HG02970 (cell line): ENCODE measurements at regions not wholly inside any gene's neighbourhood (a gene's known extent, or its start where the extent isn't known, plus 50 kb on each side); places are given as distances from the start of the nearest gene placed in this dataset.
"Not testable (repeated sequence)": the region's sequence is repeated elsewhere in the genome, so short reads cannot be mapped to it uniquely, and the experiment has no call there.

Experiments used
- ATAC-seq: cut with Tn5 transposase; IDR thresholded peaks from one replicate; pipeline ENCODE4 v1.9.1; 2021; ENCODE audit warnings: mild to moderate bottlenecking, moderate library complexity, moderate number of reproducible peaks; ENCODE audit not compliant: unreplicated experiment, low FRiP score

DNA sequence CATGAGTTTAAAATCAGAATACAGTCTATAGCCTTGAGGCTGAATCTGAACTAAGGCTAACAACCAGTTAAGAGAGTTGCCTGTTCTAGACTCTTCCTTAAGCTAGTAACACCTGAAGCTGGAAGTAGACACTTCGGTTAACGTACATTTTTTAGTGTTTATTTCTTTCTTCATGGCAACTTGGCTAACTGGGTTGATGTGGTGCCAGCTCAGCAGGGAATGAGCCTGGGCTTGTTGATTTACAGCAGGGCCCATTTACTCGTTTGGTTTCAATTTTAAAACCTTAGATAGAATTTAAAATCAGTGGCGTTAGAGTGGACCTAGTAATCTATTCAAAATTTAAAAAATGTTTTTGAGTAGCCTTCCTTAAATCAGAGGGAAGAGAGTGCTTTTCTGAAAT, 137.6 kb upstream of the ESX1 start:
- no peak for ATAC-seq

DNA sequence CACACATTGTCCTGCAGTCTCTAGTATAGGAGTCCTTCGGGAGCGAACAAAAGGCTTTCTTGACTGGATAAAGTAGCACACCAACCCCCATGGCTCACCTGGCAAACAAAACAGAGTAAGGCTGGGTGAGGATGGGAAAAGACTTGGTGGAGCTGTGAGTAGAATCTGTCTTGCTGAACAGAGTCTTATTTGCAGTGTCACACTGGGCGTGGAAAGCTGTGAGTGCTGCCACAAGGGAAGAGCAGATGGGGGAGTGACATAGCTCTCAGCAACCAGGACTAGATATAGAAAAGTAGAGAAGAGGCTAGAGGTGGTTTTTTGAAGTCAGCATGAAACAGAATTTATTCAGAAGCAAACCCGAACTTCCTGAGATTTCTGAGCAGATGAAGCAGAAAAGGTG, 137.2 kb upstream of the ESX1 start:
- no peak for ATAC-seq

DNA sequence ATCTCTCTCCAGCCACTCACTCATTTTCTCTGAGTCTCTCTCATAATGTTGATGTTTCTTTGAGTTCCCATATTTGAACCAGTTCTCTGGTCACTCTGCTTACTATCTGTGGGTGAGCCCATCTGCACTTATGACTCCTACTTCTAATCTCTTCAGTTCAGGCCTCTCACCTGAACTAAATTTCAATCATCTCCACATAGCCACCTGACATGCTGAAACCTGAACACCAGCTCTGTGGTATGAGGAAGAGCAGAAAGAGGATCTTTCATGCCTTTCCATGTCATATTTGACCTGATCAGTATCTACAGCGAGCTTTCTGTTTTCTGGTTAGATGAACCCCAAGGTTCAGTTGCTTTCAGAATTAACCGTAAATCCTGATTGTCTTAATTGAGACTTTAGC, 122.2 kb upstream of the ESX1 start:
- ATAC-seq, result no peak

DNA sequence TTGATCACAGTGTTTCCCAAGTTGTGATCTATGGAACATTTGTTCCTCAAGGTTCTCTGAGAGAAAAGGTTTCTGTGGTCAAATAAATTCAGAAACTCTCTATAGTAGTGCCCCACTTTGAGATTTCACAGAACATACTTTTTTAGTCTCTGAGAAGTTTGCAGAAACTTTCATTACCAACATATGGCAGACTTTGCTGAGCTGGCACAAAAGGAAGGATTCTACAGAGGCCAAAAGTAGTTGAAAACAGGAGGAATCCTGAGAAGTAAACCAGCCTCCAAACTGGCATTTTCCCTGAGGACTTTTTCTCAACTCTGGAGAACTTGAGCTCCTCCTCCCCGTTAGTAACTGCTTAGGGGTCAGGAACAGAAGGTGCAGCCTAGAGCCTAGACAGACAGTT, 117.8 kb upstream of the ESX1 start:
- ATAC-seq, result no peak

DNA sequence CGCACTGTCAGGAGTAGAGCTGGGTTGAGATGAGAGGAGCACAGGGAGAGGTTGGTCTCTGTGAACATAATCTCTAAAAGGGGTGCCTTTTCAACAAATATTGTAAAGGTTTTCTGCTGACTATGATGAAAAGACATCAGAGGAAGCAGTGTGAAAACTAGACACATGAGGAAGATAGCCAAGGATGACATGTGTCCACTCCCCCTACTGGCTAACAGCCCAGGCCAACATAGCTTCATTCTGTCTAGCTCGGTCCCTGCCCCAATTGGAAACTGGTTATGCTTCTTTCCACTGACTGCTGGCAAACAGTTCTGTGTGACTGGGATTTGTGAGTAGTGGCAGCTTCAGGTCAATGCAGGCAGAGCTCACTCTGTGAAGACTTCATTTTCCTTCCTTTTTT, 115.4 kb upstream of the ESX1 start:
- no peak for ATAC-seq

DNA sequence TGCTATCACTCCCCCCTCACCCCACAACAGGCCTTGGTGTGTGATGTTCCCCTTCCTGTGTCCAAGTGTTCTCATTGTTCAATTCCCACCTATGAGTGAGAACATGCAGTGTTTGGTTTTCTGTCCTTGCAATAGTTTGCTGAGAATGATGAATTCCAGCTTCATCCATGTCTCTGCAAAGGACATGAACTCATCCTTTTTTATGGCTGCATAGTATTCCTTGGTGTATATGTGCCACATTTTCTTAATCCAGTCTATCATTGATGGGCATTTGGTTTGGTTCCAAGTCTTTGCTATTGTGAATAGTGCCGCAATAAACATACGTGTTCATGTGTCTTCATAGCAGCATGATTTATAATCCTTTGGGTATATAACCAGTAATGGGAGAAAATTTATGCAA, 106.0 kb upstream of the ESX1 start:
- ATAC-seq, result not testable (repeated sequence)

DNA sequence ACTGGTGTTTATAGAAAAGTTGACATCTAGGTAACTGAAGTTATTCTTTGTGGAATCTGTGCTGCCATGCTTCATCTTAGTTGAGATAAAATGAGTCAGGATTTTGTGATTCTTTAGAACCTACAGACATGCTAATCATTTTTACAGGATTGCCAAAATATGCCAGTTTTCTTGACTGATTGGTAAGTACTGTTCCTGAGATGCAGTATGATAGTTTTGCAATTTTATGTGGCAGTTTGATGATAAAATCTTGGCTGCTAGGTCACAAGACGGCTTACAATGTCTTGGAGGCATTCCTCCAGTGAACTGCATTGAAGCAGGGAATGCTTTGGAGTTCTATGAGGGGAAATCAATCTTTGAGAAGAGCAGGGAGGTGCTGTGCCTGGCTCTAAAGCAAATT, 104.4 kb upstream of the ESX1 start:
- ATAC-seq, result no peak

DNA sequence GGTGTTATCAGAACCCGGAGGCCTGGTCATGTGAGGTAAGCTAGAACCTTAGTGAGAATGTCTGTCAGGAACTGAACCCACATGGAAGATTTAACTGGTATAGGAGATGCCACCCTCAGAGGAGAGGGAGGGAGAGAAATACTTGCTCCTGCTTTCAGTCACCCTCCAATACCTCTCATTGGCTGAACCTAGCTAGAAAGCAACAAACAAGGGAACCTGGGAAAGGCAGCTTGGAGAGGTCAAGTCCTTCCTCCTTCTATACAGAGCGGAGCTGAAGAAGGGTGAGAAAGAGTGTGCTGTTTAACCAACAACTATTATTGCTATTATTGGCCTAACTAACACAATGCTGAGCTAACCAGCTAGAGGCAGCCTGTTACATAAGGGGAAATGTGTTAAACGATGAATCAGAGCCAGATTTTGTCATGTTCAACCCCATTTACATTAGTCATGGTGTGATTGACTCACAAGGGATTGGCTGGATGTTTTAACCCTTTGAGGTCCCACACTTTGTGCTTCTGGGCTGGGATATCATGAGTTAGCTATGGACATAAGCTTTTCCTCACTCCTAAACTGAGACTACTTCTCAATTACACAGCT, 96.5 kb upstream of the ESX1 start:
- ATAC-seq, result no peak

DNA sequence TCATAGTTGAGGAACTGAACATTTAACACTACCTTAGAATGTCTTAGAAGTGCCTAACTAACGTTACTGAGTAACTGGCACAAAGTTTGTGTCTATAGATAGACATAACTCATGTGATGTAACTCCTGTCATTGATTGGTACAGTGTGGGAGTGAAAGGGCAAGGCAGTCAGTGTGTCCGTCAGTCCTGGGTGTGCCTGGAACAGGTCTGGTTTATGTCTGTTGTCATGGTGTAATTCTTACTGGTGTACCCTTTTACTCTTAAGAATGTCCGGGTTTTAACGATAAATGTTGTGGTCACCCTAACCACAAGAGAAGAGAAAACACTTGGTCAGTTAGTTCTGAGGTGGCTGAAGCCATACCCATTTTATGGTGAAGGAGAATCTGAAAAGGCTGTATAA, 93.1 kb upstream of the ESX1 start:
- no peak for ATAC-seq

DNA sequence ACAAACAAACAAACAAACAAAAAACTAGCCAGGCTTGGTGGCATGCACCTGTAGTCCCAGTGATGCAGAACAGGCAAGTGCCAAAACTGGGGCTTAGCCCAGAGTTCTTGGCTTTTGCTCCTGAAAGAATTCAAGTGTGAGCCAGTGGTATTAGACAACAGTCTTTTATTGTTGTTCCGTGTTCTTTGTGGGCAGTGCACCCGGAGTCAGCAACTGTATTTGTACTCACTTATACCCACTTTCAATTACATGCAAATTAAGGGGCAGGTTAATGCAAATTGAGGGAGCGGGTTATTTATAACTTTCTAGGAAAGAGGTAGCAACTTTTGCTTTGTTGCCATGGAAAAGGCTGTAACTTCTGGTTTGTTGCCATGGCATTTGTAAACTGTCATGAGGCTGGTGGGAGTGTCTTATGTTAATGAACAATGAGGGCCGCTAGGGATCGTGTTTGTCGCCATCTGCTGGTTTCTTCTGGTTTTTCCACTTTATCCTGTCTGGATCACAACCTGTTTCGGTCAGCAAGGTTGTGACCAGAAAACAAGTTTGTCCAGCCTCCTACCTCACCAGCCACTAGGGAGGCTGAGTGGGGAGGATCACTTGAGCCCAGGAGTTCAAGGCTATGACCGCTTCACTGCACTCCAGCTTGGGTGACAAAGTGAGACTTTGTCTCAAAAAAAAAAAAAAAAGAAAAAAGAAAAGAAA, 88.8 kb upstream of the ESX1 start:
- ATAC-seq, result peak; percentile 74

DNA sequence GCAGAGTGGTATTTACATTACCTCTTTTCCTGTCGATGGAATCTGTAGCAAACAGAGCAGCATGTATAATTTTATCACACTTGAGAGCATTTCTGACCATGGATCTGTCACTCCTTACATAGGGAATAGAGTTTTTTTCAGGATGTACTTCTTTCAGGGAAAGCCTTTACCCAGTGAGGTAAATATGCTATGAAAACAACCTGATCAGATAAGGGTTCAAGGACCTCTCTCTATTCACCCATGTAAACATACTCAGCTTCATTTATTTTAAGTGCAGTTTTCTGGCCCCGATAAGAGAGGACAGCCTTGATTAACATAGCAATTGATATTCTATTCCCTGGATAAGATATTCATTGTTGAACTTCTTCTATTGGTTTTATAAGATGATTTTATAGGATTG, 87.3 kb upstream of the ESX1 start:
- no peak for ATAC-seq

DNA sequence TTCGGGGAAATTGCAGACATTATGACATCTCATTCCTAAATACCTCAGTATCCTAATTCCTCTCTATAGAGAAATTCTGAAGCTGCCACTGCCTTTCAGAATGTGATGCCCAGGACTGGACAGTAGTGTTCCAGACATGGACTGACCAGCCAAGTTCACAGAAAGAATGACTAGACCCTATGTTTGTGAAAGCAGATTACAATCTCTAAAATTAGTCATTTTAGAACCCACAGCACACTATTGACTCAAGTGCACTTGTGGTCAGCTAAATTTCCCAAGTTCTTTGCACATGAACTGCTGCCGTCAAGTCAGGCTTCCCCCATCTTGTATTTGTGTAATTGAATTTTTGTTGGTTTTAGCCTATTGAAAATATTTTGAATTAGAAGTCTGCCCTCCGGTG, 81.0 kb upstream of the ESX1 start:
- no peak for ATAC-seq

DNA sequence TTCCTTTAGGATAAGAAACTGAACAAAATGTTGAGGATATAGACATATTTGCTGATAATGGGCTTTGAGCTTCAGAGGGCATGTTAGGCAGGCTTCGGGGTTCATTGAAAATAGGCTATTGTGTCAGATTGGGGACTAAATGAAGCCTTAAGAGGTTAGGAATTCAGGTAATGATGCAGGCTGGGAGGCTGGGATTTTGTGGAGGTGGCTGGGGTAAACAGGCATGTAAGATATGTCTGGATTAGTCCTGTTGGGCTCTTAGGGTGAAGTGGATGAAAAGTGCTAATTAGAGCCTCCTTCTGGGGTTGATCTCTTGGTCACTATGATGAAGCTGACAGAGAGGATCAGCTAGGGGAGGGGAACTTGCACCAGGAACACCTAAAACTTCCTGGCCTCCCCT, 80.2 kb upstream of the ESX1 start:
- ATAC-seq, result no peak

DNA sequence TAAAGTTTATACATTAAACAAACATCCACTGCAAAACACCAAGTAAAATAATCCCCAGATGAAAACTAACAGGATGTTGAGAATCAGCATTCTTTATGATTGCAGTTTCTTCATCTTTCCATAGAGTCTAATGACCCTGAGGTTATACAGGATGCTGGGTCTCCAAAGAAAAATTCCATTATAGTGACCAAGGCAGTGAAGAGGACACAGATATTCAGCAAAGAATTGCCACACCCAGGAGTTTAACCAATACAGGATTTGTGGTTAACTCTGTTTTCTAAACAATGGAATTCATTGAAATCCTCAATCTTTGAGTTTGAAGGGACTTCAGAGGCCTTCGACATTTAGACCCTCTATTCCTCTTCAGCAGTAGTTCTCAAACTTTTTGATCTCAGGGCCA, 76.2 kb upstream of the ESX1 start:
- ATAC-seq, result no peak

DNA sequence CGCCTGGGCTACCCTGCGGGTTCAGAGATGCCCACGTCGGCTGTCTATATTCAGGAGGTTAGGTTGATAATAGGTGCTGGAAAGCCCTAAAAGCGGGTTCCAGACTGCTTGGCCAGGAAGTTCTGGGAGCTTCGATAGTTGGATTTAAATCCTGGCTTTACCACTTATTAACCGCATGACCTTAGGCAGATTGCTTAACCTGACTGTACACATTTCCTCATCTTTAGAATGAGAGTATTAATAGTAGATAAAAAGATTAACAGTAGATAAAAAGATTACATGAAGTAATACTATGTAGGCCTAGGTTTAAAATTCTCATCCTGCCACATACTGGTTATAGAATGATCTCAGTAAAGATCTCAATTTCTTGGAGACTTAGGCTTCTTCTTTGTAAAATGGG, 75.0 kb upstream of the ESX1 start:
- no peak for ATAC-seq

DNA sequence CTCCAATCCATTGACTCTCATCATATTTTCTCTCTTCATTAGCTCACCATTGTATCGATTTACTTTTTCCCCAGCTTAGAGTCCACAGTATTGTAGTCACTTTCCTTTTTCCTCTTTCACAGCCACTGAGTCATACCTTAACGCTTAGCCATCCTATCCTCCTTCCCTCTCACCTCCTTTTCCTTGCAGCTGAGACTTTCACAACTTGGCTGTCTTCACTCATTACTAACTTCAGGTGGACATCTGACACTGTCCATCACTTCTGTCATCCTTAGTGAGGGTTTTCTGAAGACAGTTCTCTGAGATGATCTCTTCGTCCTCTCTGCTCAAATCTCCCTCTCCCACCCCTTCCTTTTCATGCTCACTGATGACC, 70.5 kb upstream of the ESX1 start:
- no peak for ATAC-seq

DNA sequence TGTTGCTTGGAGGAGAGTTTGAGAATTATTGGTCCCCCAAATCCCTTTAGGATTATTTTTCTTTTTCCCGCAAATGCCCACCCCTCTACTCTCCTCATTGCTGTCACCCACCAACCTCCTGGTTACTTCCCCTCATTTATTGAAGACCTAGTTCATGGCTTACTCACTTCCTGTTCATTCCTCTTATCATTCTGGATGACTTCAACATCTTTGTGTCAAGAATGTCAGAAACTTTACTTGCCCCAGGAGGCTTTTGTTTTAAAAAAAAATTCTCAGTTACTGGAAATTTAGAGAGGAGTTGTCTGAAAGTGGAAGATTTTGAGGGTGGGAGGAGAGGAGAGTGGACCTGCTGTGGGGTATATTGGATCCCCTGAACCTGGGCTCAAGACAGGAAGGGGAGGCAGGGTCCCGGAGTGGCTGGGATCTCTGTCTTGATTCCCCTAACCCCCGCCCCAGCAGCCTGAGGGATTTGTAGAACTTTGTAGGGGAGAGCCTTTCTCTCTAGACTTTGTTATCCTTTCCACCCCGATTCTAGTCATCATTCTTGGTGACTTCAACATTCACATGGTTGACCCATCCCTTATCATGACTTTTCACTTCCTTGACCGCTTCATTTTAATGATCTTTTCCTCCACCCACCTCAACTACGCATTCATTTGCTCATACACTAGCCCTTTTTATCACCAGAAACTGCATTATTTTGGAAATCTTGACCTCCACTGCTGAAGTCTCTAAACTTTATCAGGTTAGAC, 69.9 kb upstream of the ESX1 start:
- no peak for ATAC-seq

DNA sequence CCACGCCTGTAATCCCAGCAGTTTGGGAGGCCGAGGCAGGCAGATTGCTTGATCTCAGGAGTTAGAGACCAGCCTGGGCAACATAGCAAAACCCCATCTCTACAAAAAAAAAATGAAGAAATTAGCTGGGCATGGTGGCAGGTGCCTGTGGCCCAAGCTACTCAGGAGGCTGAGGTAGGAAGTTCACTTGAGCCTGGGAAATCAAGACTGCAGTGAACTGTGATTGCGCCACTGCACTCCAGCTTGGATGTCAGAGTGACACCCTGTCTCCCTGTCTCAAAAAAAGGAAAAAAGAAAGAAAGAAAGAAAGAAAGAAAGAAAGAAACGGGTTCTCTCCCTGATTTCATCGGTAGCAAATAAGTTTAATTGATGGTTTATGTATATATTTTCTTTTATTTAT, 64.6 kb upstream of the ESX1 start:
- ATAC-seq, result no peak

DNA sequence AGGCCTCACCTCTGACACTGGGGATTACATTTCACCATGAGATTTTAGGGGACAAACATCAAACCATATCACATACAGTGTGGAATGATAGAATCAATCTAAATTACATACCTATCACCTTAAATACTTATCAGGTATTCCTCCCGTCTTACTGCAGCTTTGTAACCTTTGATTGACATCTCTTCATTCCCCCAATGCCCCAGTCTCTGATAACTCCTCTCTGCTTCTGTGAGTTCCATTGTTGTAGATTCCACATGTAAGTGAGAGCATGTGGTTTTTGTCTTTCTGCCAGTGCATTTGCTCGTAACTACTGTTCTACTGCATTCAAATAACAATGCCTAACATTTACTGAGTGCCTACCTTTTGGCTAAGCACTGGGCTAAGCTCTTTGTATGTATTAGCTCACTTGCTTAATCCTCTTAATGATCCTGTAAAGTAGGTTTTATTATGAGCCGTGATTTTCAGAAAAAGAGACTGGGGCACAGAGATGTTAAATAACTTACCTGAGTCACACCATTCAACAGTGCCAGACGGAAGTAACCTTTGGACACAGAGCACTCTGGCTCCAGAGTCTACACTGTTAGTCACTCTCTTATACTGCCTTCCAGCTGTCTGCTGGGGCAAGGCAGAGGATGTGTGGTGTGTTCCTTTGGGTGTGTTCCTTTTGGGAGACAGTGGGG, 63.7 kb upstream of the ESX1 start:
- no peak for ATAC-seq

DNA sequence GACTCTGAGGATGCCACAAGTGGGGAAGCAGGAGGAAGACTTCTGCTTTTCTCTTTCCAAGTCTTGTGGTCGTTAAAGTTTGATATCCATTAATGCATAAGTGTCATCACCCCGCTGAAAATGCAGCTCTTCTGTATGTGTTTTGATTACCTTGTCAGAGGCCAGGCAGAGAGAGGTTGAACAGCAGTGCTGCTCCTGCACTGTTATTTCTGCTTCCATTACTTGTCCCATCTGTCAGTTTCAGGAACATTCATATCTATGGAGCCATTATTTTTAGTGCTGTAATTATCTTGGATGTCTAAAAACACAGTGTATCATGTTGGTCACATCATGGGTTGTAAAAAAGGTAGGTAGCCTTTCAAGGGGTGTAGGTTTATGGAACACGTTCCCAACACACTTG, 62.0 kb upstream of the ESX1 start:
- no peak for ATAC-seq

DNA sequence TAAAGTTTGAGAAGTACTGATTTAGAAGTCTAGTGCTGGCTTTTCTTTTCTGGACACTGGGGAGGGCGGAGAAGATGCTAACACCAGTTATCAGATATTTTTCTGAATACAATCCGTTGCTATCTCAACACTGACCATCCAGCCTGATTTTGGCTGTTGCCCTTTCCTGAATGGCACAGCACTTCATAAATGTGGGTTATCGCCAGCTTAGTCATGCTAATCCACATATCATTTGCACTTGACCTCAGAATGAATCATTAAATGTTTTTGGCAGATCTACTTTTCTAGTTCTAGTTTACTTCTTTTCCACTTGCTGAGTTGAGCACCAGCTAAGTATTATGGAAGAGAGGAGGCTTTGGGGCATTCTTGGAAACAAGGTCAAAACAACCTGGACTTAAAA, 60.8 kb upstream of the ESX1 start:
- ATAC-seq, result no peak
